PC-9 (cell line): ENCODE measurements at regions not wholly inside any gene's neighbourhood (a gene's known extent, or its start where the extent isn't known, plus 50 kb on each side); places are given as distances from the start of the nearest gene placed in this dataset.

Experiments used
- CTCF ChIP-seq: fragments of 200-600 bp; sonication (generic); conservative IDR thresholded peaks from 2 replicates; pipeline ENCODE4 v1.6.1; 2017; ENCODE audit warnings: mixed run types, antibody characterized with exemption, mild to moderate bottlenecking, moderate library complexity
- EZH2 ChIP-seq: fragments of 200-600 bp; sonication (generic); IDR thresholded peaks from 2 replicates; pipeline ENCODE4 v1.8.0; 2017; ENCODE audit warnings: antibody characterized with exemption, low read depth

GRCh38 chr5:73229271-73229670 lies 56.3 kb downstream of the TMEM174 start:
- TF ChIP-seq CTCF (no peak), EZH2 (no peak)
